ENCODE measurements at regions not wholly inside any gene's neighbourhood (a gene's known extent, or its start where the extent isn't known, plus 50 kb on each side); places are given as distances from the start of the nearest gene placed in this dataset.

DNA sequence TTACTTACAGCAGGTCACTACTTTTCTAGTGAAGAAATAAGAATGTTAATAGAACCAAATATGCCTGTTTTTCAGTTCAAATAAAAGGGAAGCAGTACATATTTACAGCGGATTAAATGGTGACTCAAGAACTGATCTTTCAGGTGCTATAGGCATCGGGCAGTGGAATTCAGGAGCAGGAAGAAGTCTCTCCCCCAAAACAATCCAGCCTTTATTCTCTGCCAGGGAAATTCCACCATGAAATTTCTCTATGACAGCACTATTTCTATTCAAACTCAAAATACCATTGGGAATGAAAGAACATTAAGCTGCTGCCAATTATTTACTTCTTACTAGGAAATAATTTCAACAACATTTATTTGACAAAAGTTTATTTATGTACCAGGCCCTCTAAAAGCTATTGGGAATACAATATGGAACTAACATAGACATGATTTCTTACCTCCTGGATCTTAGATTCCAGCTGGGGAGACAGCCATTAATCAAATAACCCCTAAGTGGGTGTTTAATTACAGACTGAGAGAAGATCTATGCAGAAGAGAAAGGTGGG, 60.3 kb upstream of the KRR1 start:
- Histone ChIP-seq H4K5ac (ENCODE audit: low read depth, low read length) (no peak overlapping the region), H4K8ac (ENCODE audit: low read depth in 2 of 2, low read length in 2 of 2) (no peak overlapping the region), H3K23ac (ENCODE audit: low read depth, low read length) (no peak overlapping the region), H2AK5ac (ENCODE audit: low read depth, low read length) (no peak overlapping the region), H2BK120ac (ENCODE audit: low read depth, low read length) (no peak overlapping the region), H2BK15ac (ENCODE audit: low read depth, low read length) (no peak overlapping the region), H3K56ac (ENCODE audit: extremely low read depth, insufficient read depth, low read length) (no peak overlapping the region), H3K9me3 (ENCODE audit: control insufficient read depth, insufficient read depth, low read length) (no peaks in the 10 kb centered on the region; the same call in 1 of the 2 replicates), H2AFZ (replicated peaks; ENCODE audit: low read length, poor library complexity) (no peak overlapping the region), H4K91ac (ENCODE audit: insufficient read depth, low read depth, low read length) (no peak overlapping the region), H2BK5ac (ENCODE audit: low read depth, low read length, poor library complexity, severe bottlenecking) (no peak overlapping the region), H4K20me1 (ENCODE audit: insufficient read depth, low read length) (no peaks in the 10 kb centered on the region), H3K18ac (ENCODE audit: low read depth, low read length) (no peak overlapping the region), H3K79me1 (ENCODE audit: low read depth in 1 of 2, low read length in 2 of 2) (no peaks in the 10 kb centered on the region), H3K27me3 (ENCODE audit: control insufficient read depth, insufficient read depth, low read length) (no peaks in the 10 kb centered on the region), H3K4me3 (ENCODE audit: insufficient read depth, low read depth, low read length) (no peak overlapping the region), H3K27ac (ENCODE audit: insufficient read depth, low read length) (no peak overlapping the region), H3K14ac (replicated peaks; ENCODE audit: low read depth, low read length) (no peak overlapping the region), H3K36me3 (ENCODE audit: control insufficient read depth, insufficient read depth, low read length) (no peaks in the 10 kb centered on the region), H3K4me2 (ENCODE audit: low read depth, low read length) (no peak overlapping the region), H2BK20ac (ENCODE audit: low read depth, low read length) (no peak overlapping the region), H3K4ac (ENCODE audit: low read depth, low read length) (no peak overlapping the region), H3K4me1 (ENCODE audit: control insufficient read depth, insufficient read depth, low read length) (peaks cover 17% of the 10 kb centered on the region), H2AK9ac (replicated peaks; ENCODE audit: low read depth, low read length, poor library complexity) (no peak overlapping the region), H3K9me1 (ENCODE audit: insufficient read depth, low read length) (0 out of 2 replicates have a peak, but pooled peaks cover 2% of the 10 kb centered on the region), H3K9ac (ENCODE audit: low read depth, low read length) (no peak overlapping the region)
- ChIA-PET POLR2A (ENCODE audit: unreplicated experiment) (no interaction called here), CTCF (no interaction called here)
- BruUV-seq (replicated peaks), result no TSS peak
- DNase-seq (no peak), ATAC-seq (ENCODE audit: low read depth) (no peak)
- WGBS, 2 experiments (ENCODE audit: extremely low coverage in 2 of 2, insufficient read length in 1 of 2), result 80% methylated on average over 1 of the region's 2 CpGs; no CpG with 5 or more reads in 1 of the 2 experiments
- dilution Hi-C loops (cut with HindIII; ENCODE audit: low sequenced_read_pairs, unreplicated experiment), result no loop called here
- in situ Hi-C loops (cut with MboI; ENCODE audit: low sequenced_read_pairs), result no loop called here
- TF ChIP-seq CHD1 (IDR thresholded peaks at IDR 0.05; ENCODE audit: low read depth, low read length) (no peak), CEBPB (IDR thresholded peaks at IDR 0.05; ENCODE audit: low read depth, low read length) (no peak), CTCF (conservative IDR thresholded peaks at IDR 0.05; ENCODE audit: low read depth, low read length) (no peak), SMC3 (IDR thresholded peaks at IDR 0.05; ENCODE audit: low read depth, low read length) (no peak), MAZ (IDR thresholded peaks at IDR 0.05; ENCODE audit: borderline replicate concordance, low read depth, low read length) (no peak), BHLHE40 (IDR thresholded peaks at IDR 0.05; ENCODE audit: low read depth, low read length) (no peak), FOS (IDR thresholded peaks at IDR 0.05; ENCODE audit: low read depth, low read length) (no peak), MAFK (IDR thresholded peaks at IDR 0.05; ENCODE audit: low read depth, low read length) (no peak)
- intact Hi-C loops (cut with micrococcal nuclease), result no loop called here
